ENCODE measurements at regions not wholly inside any gene's neighbourhood (a gene's known extent, or its start where the extent isn't known, plus 50 kb on each side); places are given as distances from the start of the nearest gene placed in this dataset.

DNA sequence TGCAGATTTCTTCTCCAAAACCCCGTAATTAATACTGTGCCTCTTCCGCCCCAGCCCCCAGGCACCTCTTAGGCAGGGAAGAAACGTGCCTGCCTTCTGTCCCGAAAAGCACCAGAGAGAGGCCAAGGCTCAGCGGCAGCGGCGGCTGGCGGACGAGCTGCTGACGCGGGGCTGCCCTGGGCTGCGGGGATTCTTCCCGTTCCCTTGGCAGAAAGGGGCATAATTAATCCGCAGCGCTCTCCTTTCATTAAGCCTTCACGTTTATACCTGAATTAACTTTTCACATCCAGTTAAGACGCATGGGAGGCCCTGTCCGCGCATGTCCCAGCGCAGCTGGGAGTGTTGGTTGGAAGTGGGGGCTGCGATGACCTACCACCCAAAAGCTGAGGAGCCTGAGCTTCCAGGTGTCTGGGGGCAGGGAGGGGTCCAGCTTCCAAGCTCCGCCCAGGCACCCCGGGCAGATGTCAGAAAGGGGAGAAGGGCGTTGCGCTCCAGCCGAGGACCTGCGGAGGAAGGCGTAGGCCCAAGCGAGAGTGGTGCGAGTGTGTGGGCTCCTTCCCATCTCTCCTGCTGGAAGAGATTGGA, 167.4 kb upstream of the LRFN2 start:
- Histone ChIP-seq H4K20me1 (ENCODE audit: low read depth, low read length) (no peaks in the 10 kb centered on the region), H3K36me3 (ENCODE audit: low read length) (no peaks in the 10 kb centered on the region), H3K9me2 (replicated peaks; ENCODE audit: insufficient read depth, low read length) (no peaks in the 10 kb centered on the region), H3K27me3 (ENCODE audit: low read length) (no peaks in the 10 kb centered on the region), H3K27ac (ENCODE audit: low read depth, low read length) (no peak overlapping the region), H3F3A (ENCODE audit: insufficient read depth) (no peaks in the 10 kb centered on the region), H2AFZ (ENCODE audit: low read depth, low read length, severe bottlenecking) (no peak overlapping the region), H3K9ac (ENCODE audit: low read length) (no peak overlapping the region), H3K79me2 (ENCODE audit: insufficient read depth, low read length) (no peaks in the 10 kb centered on the region), H3K9me3 (ENCODE audit: insufficient read depth, low read length) (no peaks in the 10 kb centered on the region), H3K4me2 (ENCODE audit: low read depth, low read length, poor library complexity, severe bottlenecking) (no peak overlapping the region), H3K4me3 (ENCODE audit: insufficient read depth, low read length, poor library complexity, severe bottlenecking) (no peak overlapping the region)
- no peak for TF ChIP-seq EZH2phosphoT487 (conservative IDR thresholded peaks at IDR 0.05; ENCODE audit: low read length)
- TF ChIP-seq, protein P1, sequence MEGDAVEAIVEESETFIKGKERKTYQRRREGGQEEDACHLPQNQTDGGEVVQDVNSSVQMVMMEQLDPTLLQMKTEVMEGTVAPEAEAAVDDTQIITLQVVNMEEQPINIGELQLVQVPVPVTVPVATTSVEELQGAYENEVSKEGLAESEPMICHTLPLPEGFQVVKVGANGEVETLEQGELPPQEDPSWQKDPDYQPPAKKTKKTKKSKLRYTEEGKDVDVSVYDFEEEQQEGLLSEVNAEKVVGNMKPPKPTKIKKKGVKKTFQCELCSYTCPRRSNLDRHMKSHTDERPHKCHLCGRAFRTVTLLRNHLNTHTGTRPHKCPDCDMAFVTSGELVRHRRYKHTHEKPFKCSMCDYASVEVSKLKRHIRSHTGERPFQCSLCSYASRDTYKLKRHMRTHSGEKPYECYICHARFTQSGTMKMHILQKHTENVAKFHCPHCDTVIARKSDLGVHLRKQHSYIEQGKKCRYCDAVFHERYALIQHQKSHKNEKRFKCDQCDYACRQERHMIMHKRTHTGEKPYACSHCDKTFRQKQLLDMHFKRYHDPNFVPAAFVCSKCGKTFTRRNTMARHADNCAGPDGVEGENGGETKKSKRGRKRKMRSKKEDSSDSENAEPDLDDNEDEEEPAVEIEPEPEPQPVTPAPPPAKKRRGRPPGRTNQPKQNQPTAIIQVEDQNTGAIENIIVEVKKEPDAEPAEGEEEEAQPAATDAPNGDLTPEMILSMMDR (IDR thresholded peaks at IDR 0.05; ENCODE audit: insufficient read depth, low read length, poor library complexity, severe bottlenecking): no peak

DNA sequence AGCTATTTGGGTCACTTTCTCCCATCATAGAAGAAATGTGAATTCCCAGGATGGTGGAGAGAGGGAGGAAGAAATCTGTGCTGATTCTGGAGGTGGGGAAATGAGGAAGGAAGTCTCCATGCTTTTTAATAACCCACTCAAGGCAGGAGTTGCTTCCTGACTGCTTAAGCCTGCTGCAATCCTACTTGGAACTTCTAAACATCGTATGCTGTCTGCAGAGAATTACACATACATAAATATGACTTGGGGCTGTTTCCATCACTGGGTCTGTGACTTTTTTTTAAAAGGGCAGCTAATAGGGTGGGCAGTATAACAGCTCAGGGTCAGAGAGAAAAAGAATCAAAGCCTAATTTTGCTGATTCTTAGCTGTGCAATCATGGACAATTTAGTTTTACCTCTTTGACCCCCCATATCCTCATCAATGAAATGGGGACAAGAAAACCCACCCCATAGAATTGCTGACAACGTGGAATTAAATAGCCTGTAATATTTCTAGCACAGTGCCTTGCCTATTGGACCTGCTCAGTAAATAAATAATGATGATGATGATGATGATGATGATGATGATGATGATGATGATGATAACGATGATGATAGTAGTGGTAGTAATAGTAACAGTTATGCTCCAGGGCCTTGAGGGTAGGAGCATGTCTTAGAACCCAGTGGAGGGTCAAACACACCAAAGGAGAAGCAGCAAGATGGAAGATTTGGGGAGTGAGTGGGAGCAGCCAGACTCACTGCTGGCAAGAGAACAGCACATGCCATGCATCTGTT, 166.7 kb upstream of the LRFN2 start:
- H3K4me2 ChIP-seq (ENCODE audit: low read depth, low read length, poor library complexity, severe bottlenecking): no peak overlapping the region
- H3K4me3 ChIP-seq (ENCODE audit: insufficient read depth, low read length, poor library complexity, severe bottlenecking): no peak overlapping the region
- no peak for TF ChIP-seq EZH2phosphoT487 (conservative IDR thresholded peaks at IDR 0.05; ENCODE audit: low read length)
- TF ChIP-seq, protein P1 (IDR thresholded peaks at IDR 0.05; ENCODE audit: insufficient read depth, low read length, poor library complexity, severe bottlenecking): no peak
- H3K9me2 ChIP-seq (replicated peaks; ENCODE audit: insufficient read depth, low read length): no peaks in the 10 kb centered on the region
- H3K27ac ChIP-seq (ENCODE audit: low read depth, low read length): no peak overlapping the region
- H3K36me3 ChIP-seq (ENCODE audit: low read length): no peaks in the 10 kb centered on the region
- H3K27me3 ChIP-seq (ENCODE audit: low read length): no peaks in the 10 kb centered on the region
- H2AFZ ChIP-seq (ENCODE audit: low read depth, low read length, severe bottlenecking): no peak overlapping the region
- no peak overlapping the region for H3K9ac ChIP-seq (ENCODE audit: low read length)
- no peaks in the 10 kb centered on the region for H3K79me2 ChIP-seq (ENCODE audit: insufficient read depth, low read length)
- no peaks in the 10 kb centered on the region for H3K9me3 ChIP-seq (ENCODE audit: insufficient read depth, low read length)
- H3F3A ChIP-seq (ENCODE audit: insufficient read depth): no peaks in the 10 kb centered on the region
- no peaks in the 10 kb centered on the region for H4K20me1 ChIP-seq (ENCODE audit: low read depth, low read length)

DNA sequence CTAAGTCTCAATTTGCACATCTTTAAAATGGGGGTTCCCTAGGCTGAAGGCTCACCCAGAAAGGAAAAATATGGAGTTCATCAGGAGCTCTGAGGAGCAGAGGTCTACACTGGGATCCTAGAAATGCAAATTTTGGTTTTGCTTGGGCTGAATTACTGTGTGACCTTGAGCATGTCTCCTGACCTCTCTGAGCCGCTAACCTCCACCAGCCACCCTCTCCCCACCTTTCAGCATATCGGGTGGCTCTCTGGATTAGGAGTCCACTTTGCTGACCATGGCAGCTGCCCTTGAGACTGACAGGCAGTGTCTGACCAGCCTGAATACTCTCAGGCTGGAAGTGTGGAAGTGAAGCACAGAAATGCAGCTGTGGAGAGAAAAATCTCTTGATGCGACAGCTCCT, 165.9 kb upstream of the LRFN2 start:
- no peaks in the 10 kb centered on the region for H4K20me1 ChIP-seq (ENCODE audit: low read depth, low read length)
- H3K27ac ChIP-seq (ENCODE audit: low read depth, low read length): no peak overlapping the region
- TF ChIP-seq EZH2phosphoT487 (conservative IDR thresholded peaks at IDR 0.05; ENCODE audit: low read length): no peak
- TF ChIP-seq, protein P1 (IDR thresholded peaks at IDR 0.05; ENCODE audit: insufficient read depth, low read length, poor library complexity, severe bottlenecking): no peak
- no peaks in the 10 kb centered on the region for H3F3A ChIP-seq (ENCODE audit: insufficient read depth)
- no peak overlapping the region for H3K4me2 ChIP-seq (ENCODE audit: low read depth, low read length, poor library complexity, severe bottlenecking)
- no peaks in the 10 kb centered on the region for H3K9me2 ChIP-seq (replicated peaks; ENCODE audit: insufficient read depth, low read length)
- H3K9me3 ChIP-seq (ENCODE audit: insufficient read depth, low read length): no peaks in the 10 kb centered on the region
- no peak overlapping the region for H3K9ac ChIP-seq (ENCODE audit: low read length)
- no peaks in the 10 kb centered on the region for H3K36me3 ChIP-seq (ENCODE audit: low read length)
- no peaks in the 10 kb centered on the region for H3K79me2 ChIP-seq (ENCODE audit: insufficient read depth, low read length)
- H3K4me3 ChIP-seq (ENCODE audit: insufficient read depth, low read length, poor library complexity, severe bottlenecking): no peak overlapping the region
- H2AFZ ChIP-seq (ENCODE audit: low read depth, low read length, severe bottlenecking): no peak overlapping the region
- H3K27me3 ChIP-seq (ENCODE audit: low read length): no peaks in the 10 kb centered on the region
